Activated CD4-positive, alpha-beta T cell treated with anti-CD3 and anti-CD28 coated beads, Interleukin-2, amount 50 U/mL, for 48 hours (primary cell): ENCODE measurements at regions not wholly inside any gene's neighbourhood (a gene's known extent, or its start where the extent isn't known, plus 50 kb on each side); places are given as distances from the start of the nearest gene placed in this dataset.

ENCODE experiments used
- DNase-seq, 2 experiments: peaks; one replicate each; pipeline ENCODE4 v3.0.0-alpha.2; 2020

DNA sequence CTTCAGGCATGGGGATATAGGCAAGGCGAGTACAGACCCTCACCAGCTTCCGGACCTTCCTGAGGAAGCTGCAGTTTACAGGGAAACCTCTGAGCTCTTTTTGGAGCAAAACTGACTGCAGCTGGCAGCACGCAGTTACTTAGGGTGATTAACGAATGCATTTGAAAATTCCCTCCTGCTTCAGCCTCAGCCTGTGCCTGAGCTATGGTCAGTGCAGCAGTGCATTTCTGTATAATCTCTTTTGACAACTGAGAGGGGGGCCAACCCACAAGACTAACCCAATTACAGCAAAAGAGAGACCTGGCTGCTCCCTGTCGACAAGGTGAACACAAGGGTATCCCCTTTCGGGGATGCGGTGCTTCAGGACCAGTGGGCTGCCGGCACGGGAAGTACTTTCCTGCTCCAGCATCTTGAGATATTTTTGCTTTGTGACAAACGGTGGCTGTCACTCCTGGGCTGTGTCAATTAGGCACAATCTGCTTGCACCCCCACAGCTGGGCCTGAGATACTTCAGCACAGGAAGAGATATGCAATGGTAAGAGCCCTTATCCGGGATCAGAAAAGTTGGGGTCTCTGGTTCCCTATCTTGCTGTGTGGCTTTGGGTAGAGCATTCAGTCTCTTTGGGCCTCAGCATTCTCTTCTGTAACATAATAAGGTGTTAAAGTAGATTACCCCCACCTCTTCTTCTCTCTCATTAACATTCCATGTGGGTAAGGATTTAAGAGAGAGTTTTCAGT is 141.0 kb downstream of the TMEM17 start:
- DNase-seq = no peak

DNA sequence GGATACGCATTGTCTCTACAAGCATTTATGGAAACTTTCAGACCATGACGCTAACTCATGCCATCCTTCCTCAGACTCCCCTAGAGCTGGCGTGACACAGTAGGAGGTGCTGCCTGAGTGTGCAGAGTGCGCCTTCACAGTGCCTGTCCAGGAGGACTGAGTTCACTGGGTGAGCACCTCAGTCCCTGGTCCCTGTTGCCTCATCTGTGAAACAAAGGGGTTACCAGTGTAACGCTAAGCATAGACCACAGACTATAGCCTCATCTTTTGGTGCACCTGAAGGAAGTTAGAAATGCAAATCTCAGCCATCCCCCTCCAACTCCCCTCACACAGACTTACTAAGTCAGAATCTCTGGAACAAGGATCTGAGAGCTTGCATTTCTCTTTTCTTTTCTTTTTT is 142.8 kb downstream of the TMEM17 start:
- DNase-seq = no peak

GRCh38 chr2:62362561-62362960 is 143.4 kb downstream of the TMEM17 start:
- DNase-seq = no peak

- DNase-seq = no peak
Observed at GRCh38 chr2:62361964-62362363, 144.0 kb downstream of the TMEM17 start.

DNA sequence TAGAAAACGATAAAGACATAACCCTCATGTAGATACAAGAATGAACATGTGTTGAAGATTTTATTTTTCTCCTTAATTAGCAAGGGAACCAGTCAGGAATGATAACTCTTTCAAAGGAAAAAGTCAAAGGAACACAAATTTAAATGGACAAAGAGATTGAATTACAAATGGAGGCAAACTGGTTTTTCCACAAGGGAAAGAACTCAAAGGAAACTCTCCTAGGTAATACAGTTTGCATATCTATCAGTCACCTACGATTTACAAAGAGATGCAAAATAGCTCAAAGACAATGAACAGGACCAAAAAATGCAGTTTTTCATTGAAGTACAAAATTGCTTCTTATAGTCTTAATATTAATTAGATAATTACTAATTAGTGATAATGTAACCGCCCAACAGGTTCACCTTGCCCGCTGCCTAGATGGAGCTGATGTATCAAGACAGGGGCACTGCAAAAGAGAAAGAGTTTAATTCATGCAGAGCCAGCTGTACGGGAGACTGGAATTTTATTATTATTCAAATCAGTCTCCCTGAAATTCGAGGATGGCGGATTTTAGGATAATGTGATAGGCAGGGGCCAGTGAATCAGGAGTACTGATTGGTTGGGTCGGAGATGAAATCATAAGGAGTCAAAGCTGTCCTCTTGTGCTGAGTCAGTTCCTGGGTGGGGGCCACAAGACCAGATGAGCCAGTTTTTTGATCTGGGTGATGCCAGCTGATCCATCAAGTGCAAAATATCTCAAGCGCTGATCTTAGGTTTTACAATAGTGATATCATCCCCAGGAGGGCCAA is 151.0 kb downstream of the TMEM17 start:
- DNase-seq = no peak

DNA sequence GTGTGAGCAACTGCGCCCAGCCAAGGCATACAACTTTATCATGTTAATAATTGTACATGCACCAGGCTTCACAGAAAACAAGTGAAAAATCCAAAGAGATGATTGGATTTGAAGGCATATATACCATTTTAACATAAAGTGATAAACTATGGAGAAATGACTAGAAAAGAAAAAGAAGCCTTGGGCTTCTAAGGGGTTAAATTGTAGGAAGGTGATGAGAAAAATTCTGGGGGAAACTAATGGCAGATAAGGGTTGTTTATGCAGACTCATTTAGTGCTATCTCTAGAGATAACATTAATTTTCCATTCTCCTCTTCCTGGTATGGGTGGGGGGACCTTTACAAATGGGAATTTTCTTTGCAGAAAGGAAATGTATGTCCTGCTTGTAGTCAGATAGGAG is 154.0 kb downstream of the TMEM17 start:
- DNase-seq = no peak

GRCh38 chr2:62349788-62350187 is 153.9 kb downstream of the B3GNT2 start:
- no peak for DNase-seq

GRCh38 chr2:62348700-62349099 is 152.8 kb downstream of the B3GNT2 start:
- no peak for DNase-seq

DNA sequence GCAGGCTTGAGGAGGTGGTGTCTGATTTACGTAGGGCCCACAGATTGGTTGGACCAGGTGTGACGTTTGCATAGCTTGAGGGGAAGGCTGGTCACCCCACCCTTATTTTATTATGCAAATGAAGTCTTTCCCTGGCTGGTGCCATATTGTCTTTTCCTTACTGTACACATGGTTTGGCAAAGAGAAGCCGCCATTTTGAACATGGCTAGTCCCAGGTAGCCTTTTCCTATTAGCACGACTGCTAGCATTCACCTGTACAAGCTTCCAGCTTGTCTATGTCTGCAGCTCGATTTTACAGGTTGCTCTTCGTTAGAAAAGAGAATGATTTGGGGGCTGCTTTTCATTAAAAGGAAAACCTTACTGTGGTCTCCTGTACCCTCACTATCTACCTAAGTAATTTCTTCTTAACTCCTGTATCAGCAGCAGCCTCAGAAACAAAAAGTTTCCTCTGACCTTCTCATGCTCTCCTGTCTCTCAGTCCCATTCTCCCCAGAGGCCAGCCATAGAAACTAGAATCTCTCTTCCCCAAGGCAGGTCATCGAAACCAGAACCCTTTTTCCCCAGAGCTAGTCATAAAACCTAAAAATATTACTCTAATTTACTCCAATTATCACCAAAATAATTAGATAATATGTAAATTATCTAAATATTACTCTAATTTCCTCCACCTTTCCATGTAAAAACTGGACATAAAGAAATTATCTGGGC is 151.8 kb downstream of the B3GNT2 start:
- DNase-seq = no peak

- no peak for DNase-seq
Observed at GRCh38 chr2:62344472-62344871, 148.6 kb downstream of the B3GNT2 start.

DNA sequence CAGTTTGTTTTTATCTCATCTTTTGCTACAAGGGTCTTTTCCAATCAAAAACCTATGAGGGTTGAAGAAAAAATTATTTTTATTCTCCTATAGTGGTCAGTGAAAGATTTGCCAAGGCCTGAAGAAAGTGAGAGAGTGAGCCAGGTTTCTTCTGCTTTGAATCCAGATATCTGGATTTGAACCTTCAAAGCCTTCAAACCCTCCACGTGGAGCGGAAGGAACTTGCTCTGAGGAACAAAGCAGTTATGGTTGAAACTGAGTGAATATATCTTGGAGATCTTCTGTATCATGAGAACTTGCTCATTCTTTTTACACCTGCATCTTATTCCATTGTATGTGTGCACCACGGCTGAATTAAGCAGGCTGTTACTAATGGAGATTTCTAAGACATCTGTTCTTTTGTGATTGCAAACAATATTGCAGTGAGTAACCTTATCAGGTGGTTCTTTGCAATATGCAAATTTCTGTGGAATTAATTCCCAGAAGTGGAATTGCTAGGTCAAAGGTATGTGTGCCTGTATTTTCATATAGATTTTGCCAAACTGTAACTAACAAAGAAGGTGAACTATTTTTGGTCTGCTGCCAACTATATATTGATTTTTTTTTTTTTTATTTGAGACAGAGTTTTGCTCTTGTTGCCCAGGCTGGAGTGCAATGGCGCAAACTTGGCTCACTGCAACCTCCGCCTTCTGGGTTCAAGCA is 147.9 kb downstream of the B3GNT2 start:
- no peak for DNase-seq

GRCh38 chr2:62343206-62343605 is 147.3 kb downstream of the B3GNT2 start:
- no peak for DNase-seq

DNA sequence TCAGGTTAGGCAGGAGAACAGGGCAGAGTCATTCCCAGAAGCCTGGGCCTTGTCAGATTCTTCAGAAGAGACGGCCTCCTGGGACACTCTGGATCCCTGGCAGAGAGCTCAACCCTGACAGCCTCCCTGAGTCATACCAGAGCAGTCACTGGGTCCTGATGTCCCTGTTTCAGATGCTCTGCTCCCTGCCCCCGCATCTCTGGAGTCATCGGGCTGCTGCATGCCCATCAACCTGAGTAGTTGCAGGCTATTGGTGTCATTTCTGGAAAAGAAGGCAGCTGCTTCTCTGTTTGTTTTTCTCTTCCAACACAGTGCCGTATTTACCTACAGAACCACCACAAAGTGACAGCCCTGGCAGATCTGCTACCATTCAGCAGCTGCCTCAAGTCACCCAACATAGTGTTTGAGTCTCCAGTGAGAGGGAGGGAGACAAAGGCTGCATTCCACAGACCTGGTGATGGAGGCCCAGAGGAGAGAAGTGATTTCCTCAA is 145.1 kb downstream of the B3GNT2 start:
- no peak for DNase-seq

GRCh38 chr2:62339837-62340236 is 143.9 kb downstream of the B3GNT2 start:
- DNase-seq = no peak

- DNase-seq = no peak
Observed at GRCh38 chr2:62339413-62339812, 143.5 kb downstream of the B3GNT2 start.

GRCh38 chr2:62338111-62338510 is 142.2 kb downstream of the B3GNT2 start:
- no peak for DNase-seq

GRCh38 chr2:62337403-62337802 is 141.5 kb downstream of the B3GNT2 start:
- DNase-seq = no peak

- no peak for DNase-seq
Observed at GRCh38 chr2:62335612-62336011, 139.7 kb downstream of the B3GNT2 start.

DNA sequence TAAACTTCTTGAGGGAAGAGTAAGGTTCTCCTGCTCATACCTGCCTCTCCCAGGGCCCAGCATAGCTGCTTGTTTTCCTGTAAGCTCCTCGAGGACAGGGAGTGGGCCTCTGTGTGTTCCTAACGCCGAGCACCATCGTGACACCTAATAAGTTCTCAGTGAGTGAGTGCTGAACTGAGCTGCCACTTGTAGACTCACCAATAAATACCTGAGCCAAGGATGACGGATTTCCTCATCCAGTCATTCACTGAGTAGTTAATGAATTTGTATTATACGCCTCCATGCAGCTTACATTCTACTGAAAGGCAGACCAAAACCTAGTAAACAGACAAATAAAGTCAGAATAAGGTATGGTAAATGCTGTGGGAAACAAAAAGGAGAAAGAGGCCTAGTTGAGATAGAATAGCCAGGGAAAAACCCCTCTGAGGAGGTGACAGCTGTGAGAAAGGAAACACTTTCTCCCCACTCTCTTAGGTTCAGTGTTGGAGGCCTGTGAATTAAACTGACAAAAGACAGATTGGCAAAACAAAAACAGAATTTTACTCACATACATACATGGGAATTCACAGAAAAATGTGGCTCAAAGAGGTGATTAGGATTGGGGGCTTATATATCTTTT is 138.6 kb downstream of the B3GNT2 start:
- DNase-seq = no peak

DNA sequence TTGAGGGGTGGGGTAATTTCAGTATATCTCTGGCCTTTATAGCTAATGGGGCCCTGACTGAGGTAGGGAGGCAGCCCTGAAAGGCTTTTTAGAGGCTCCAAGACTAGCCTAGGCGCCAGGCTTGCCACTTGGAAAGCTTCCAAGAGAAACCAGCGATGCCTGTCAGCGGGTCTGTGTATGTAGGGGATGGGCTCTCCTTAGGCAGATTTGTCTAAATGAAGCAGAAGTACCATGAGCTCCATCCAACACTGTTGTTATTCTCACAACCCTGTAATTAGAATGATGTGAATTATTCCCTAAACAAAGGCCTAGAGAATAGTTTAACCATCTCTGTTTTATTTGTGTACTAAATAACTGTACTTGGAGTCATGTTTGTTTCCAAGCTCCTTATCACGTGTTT is 138.1 kb downstream of the B3GNT2 start:
- no peak for DNase-seq

GRCh38 chr2:62330959-62331358 is 135.0 kb downstream of the B3GNT2 start:
- DNase-seq = no peak

DNA sequence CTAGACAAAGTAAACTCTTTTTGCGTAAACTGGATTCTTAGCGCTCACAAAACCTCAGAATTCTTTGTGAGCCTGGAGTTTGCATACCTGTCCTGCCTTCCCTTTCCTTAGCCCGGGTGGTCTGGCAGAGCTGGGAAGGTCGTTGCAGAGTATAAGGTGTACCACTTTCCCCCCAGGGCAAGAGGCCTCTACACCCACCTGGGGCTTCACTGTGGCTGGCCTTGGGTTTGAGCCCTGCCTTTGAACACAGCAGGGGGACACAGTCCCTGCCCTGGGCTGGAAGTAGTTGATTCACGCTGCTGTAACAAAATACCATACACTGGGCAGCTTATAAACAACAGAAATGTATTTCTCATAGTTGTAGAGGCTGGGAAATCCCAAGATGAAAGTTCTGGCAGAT is 133.9 kb downstream of the B3GNT2 start:
- no peak for DNase-seq

DNA sequence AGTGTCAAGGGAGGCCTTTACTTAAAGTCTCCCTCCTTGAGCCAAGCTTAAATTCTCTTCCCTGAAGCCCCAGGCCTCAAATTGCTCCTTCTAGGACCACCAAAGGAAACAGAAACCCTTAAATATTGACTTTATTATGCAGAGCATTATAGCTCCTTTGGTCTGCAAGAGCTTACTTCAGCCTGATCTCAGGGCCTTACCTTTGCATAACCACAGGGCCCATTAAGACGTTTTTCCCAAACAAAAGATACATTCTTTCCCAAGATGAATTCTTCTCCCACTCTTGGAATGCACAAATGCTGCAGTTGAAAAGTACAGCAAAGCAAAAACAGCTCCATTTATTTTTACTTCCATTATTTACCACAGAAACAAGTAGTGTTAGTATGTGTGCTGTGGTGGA is 130.8 kb downstream of the B3GNT2 start:
- no peak for DNase-seq
